Activated T-helper 1 cell treated with anti-CD3 and anti-CD28 coated beads, Interleukin-12 subunit alpha, Interleukin-12 subunit beta, Interleukin-2, Interleukin-4 antibody, amounts not matched to agents 30 ng/mL and 10 ng/mL and 1 ng/mL, durations not matched to agents 14 hours and 24 hours and 36 hours (primary cell): ENCODE measurements at regions not wholly inside any gene's neighbourhood (a gene's known extent, or its start where the extent isn't known, plus 50 kb on each side); places are given as distances from the start of the nearest gene placed in this dataset.

Experiments
- DNase-seq: peaks from one replicate; pipeline ENCODE4 v3.0.0; 2021; ENCODE audit warnings: low spot score
- H3K27ac Mint-ChIP-seq: one replicate; pipeline ENCODE4 v1.8.0; 2021; ENCODE audit warnings: mild to moderate bottlenecking, mixed read lengths
- H3K27me3 Mint-ChIP-seq: one replicate; pipeline ENCODE4 v1.8.0; 2022; ENCODE audit warnings: mild to moderate bottlenecking, moderate library complexity, mixed read lengths; ENCODE audit not compliant: insufficient read depth
- H3K36me3 Mint-ChIP-seq: one replicate; pipeline ENCODE4 v1.8.0; 2021; ENCODE audit warnings: low read depth, mixed read lengths
- H3K4me1 Mint-ChIP-seq: one replicate; pipeline ENCODE4 v1.8.0; 2021; ENCODE audit warnings: low read depth, mixed read lengths
- H3K4me3 Mint-ChIP-seq: one replicate; pipeline ENCODE4 v1.8.0; 2021; ENCODE audit warnings: mild to moderate bottlenecking, moderate library complexity, mixed read lengths
- H3K9me3 Mint-ChIP-seq: one replicate; pipeline ENCODE4 v1.8.0; 2021; ENCODE audit warnings: mixed read lengths
- intact Hi-C: fragments of 100-400 bp; cut with micrococcal nuclease; formaldehyde crosslinking; loops from one replicate; pipeline ENCODE4 v1.15.1; 2024

GRCh38 chr5:174617910-174618309 is 106.5 kb upstream of the MSX2 start:
- H3K27ac Mint-ChIP-seq = no peak overlapping the region
- no peaks in the 10 kb centered on the region for H3K9me3 Mint-ChIP-seq
- intact Hi-C loops = no loop called here
- H3K27me3 Mint-ChIP-seq = no peaks in the 10 kb centered on the region
- H3K4me1 Mint-ChIP-seq = no peaks in the 10 kb centered on the region
- no peak overlapping the region for H3K4me3 Mint-ChIP-seq
- no peaks in the 10 kb centered on the region for H3K36me3 Mint-ChIP-seq
- DNase-seq = no peak

GRCh38 chr5:174618589-174618988 is 105.8 kb upstream of the MSX2 start:
- DNase-seq = no peak
- Mint-ChIP-seq H3K4me1 (no peaks in the 10 kb centered on the region), H3K4me3 (no peak overlapping the region), H3K27me3 (no peaks in the 10 kb centered on the region), H3K27ac (no peak overlapping the region), H3K9me3 (no peaks in the 10 kb centered on the region), H3K36me3 (no peaks in the 10 kb centered on the region)
- intact Hi-C loops = no loop called here

GRCh38 chr5:174622067-174622466 is 102.3 kb upstream of the MSX2 start:
- H3K27ac Mint-ChIP-seq = no peak overlapping the region
- H3K4me1 Mint-ChIP-seq = no peaks in the 10 kb centered on the region
- no peak overlapping the region for H3K4me3 Mint-ChIP-seq
- no peaks in the 10 kb centered on the region for H3K27me3 Mint-ChIP-seq
- no peaks in the 10 kb centered on the region for H3K36me3 Mint-ChIP-seq
- intact Hi-C loops = no loop called here
- no peaks in the 10 kb centered on the region for H3K9me3 Mint-ChIP-seq
- DNase-seq = no peak

GRCh38 chr5:174623018-174623417 is 101.4 kb upstream of the MSX2 start:
- H3K27ac Mint-ChIP-seq = no peak overlapping the region
- H3K9me3 Mint-ChIP-seq = no peaks in the 10 kb centered on the region
- no peak overlapping the region for H3K4me3 Mint-ChIP-seq
- intact Hi-C loops = no loop called here
- no peaks in the 10 kb centered on the region for H3K27me3 Mint-ChIP-seq
- DNase-seq = no peak
- no peaks in the 10 kb centered on the region for H3K4me1 Mint-ChIP-seq
- H3K36me3 Mint-ChIP-seq = no peaks in the 10 kb centered on the region

GRCh38 chr5:174623433-174624019 is 100.9 kb upstream of the MSX2 start:
- no peak for DNase-seq
- Mint-ChIP-seq H3K36me3 (no peaks in the 10 kb centered on the region), H3K4me3 (no peak overlapping the region), H3K9me3 (no peaks in the 10 kb centered on the region), H3K4me1 (no peaks in the 10 kb centered on the region), H3K27ac (no peak overlapping the region), H3K27me3 (no peaks in the 10 kb centered on the region)
- intact Hi-C loops = no loop called here

- Mint-ChIP-seq H3K4me3 (no peak overlapping the region), H3K27ac (no peak overlapping the region), H3K36me3 (no peaks in the 10 kb centered on the region), H3K4me1 (no peaks in the 10 kb centered on the region), H3K9me3 (no peaks in the 10 kb centered on the region), H3K27me3 (no peaks in the 10 kb centered on the region)
- intact Hi-C loops = no loop called here
- DNase-seq = no peak
These were observed 99.5 kb upstream of the MSX2 start for GRCh38 chr5:174624733-174625522.

- no peak overlapping the region for H3K27ac Mint-ChIP-seq
- H3K36me3 Mint-ChIP-seq = no peaks in the 10 kb centered on the region
- no peaks in the 10 kb centered on the region for H3K27me3 Mint-ChIP-seq
- intact Hi-C loops = no loop called here
- no peaks in the 10 kb centered on the region for H3K4me1 Mint-ChIP-seq
- DNase-seq = no peak
- H3K9me3 Mint-ChIP-seq = no peaks in the 10 kb centered on the region
- no peak overlapping the region for H3K4me3 Mint-ChIP-seq
These were observed 98.6 kb upstream of the MSX2 start for GRCh38 chr5:174625591-174626350.

GRCh38 chr5:174626369-174626920 is 97.9 kb upstream of the MSX2 start:
- H3K4me3 Mint-ChIP-seq = no peak overlapping the region
- H3K27ac Mint-ChIP-seq = no peak overlapping the region
- H3K9me3 Mint-ChIP-seq = no peaks in the 10 kb centered on the region
- intact Hi-C loops = no loop called here
- DNase-seq = no peak
- H3K36me3 Mint-ChIP-seq = no peaks in the 10 kb centered on the region
- no peaks in the 10 kb centered on the region for H3K4me1 Mint-ChIP-seq
- no peaks in the 10 kb centered on the region for H3K27me3 Mint-ChIP-seq

GRCh38 chr5:174636094-174636493 is 88.3 kb upstream of the MSX2 start:
- no peaks in the 10 kb centered on the region for H3K27me3 Mint-ChIP-seq
- no peaks in the 10 kb centered on the region for H3K36me3 Mint-ChIP-seq

GRCh38 chr5:174642816-174643405 is 81.5 kb upstream of the MSX2 start:
- Mint-ChIP-seq H3K36me3 (no peaks in the 10 kb centered on the region), H3K27ac (no peak overlapping the region), H3K9me3 (peaks cover 1% of the 10 kb centered on the region), H3K4me3 (no peak overlapping the region), H3K4me1 (no peaks in the 10 kb centered on the region), H3K27me3 (no peaks in the 10 kb centered on the region)
- intact Hi-C loops = no loop called here
- DNase-seq = no peak

More at GRCh38 chr5:174636094-174636493, 88.3 kb upstream of the MSX2 start:
- intact Hi-C loops = no loop called here
- no peaks in the 10 kb centered on the region for H3K4me1 Mint-ChIP-seq
- no peak overlapping the region for H3K4me3 Mint-ChIP-seq
- no peaks in the 10 kb centered on the region for H3K9me3 Mint-ChIP-seq
- H3K27ac Mint-ChIP-seq = no peak overlapping the region
- DNase-seq = no peak

GRCh38 chr5:174644436-174644835 is 79.9 kb upstream of the MSX2 start:
- H3K27me3 Mint-ChIP-seq = no peaks in the 10 kb centered on the region
- DNase-seq = no peak
- intact Hi-C loops = no loop called here
- peaks cover 7% of the 10 kb centered on the region for H3K9me3 Mint-ChIP-seq
- no peaks in the 10 kb centered on the region for H3K4me1 Mint-ChIP-seq
- no peak overlapping the region for H3K27ac Mint-ChIP-seq
- no peaks in the 10 kb centered on the region for H3K36me3 Mint-ChIP-seq
- H3K4me3 Mint-ChIP-seq = no peak overlapping the region

- no peaks in the 10 kb centered on the region for H3K36me3 Mint-ChIP-seq
- no peak overlapping the region for H3K4me3 Mint-ChIP-seq
- DNase-seq = no peak
- peaks cover 7% of the 10 kb centered on the region for H3K9me3 Mint-ChIP-seq
- no peaks in the 10 kb centered on the region for H3K4me1 Mint-ChIP-seq
- intact Hi-C loops = no loop called here
- no peaks in the 10 kb centered on the region for H3K27me3 Mint-ChIP-seq
- H3K27ac Mint-ChIP-seq = no peak overlapping the region
These were observed 79.5 kb upstream of the MSX2 start for GRCh38 chr5:174644923-174645322.

- Mint-ChIP-seq H3K36me3 (no peaks in the 10 kb centered on the region), H3K4me3 (no peak overlapping the region), H3K27ac (no peak overlapping the region), H3K27me3 (no peaks in the 10 kb centered on the region), H3K9me3 (peaks cover 7% of the 10 kb centered on the region), H3K4me1 (no peaks in the 10 kb centered on the region)
- intact Hi-C loops = no loop called here
- DNase-seq = no peak
These were observed 78.7 kb upstream of the MSX2 start for GRCh38 chr5:174645677-174646076.
